Myocyte (in vitro differentiated cells): ENCODE measurements at regions not wholly inside any gene's neighbourhood (a gene's known extent, or its start where the extent isn't known, plus 50 kb on each side); places are given as distances from the start of the nearest gene placed in this dataset.
"Not testable (repeated sequence)": the region's sequence is repeated elsewhere in the genome, so short reads cannot be mapped to it uniquely, and the experiment has no call there.

Experiments
- DNase-seq: peaks from one replicate; pipeline ENCODE4 v3.0.0-alpha.2; 2012; ENCODE audit warnings: low read depth

DNA sequence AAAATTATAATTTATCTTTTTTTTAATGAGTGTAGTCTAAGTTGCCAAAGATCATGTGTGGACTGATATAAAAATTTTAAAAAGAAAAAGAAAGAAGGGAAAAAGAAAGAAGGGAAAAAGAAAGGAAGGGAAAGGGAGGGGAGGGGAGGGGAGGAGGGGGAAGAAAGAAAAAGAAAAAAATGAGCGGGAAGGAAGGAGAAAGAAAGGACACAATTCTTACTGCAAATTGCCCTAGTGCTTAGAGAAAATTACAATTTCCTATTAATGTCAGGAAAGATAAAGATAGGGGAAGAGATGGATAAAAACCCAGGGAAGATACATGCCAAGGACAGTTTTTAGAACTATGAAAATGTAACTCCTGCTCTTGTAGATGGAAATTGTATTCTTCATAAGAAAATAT, 789.7 kb upstream of the GRAMD2B start:
- no peak for DNase-seq

DNA sequence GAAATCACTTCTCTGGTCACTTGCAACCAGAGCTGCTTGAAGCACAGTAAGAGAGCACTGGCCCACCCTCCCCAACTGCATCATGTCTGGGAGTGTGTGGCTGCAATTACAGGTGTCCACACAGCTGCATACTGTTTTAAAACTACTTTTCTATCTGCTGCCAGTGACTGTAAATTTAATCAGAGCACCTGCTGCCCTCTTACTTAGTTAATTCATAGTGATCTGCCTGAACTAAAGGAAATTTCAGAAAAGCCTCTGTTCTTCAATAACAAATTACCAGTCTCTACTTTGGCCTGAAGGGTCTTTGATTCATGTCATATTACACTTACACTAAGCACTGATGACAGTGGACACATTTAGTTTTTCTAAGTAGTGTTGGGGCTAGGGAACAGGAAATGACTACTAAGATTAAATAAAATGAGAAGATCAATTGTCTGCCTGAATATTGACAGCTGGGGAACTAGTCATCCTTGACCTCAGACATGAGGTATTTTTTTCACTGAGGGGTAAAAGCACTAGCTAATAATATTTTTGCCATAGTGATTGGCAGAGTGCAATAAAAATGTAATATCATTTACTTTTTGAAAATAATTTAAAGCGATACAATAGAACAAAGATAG, 788.9 kb upstream of the GRAMD2B start:
- peak; percentile 39 for DNase-seq

DNA sequence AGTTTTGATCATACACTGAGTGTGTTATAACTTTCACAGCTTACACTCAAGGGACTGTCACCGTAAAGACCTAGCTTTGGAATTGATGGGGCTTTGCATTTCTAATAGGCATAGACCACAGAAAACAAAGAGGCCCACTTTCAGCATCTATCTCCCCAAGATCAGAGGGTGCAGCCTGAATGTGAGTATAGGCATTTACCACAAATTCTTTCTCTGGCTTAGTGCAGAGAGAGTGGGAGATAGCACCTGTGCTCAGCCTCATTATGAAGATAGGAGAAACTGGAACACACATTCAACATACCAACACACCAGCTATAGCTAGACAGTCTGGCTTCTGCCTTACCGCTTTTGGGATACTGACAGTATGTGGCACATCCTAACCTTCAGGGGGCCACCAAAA, 783.4 kb upstream of the GRAMD2B start:
- no peak for DNase-seq

DNA sequence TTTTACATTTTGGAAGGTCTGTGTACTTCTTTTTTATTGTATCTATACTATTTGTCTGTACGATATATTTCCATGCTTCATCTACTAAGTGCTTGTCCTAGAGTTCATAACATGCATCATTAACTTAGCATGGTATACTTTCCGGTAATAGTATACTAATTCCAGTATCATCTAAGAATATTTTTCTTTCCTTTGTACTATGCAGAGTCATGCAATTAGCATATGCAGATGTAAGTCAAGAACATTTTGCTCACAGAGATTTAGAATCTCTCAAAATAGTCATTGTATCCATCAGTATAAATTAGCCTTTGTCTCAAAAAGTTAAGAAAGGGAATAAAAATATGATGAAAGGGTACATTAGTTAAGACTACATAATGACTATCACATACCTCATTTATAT, 770.4 kb upstream of the GRAMD2B start:
- no peak for DNase-seq

DNA sequence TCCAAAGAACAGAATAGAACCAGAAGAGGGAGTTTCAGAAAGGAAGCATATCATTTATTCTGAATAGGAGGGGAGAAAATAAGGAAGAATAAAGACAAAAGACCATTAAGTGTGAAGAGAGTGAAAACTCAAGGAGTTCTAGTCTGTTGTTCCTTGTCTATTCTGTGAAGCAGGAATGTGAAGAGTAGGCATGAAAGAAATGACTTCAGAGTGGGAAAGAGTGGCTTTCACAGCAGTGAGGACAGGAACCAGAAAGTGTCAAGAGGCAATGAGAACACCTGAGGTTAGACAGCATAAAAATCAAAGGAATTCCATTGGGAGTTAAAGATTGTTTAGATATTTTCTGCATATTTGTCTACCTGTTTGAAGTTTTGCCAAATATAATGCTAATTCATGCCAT, 768.8 kb upstream of the GRAMD2B start:
- no peak for DNase-seq

DNA sequence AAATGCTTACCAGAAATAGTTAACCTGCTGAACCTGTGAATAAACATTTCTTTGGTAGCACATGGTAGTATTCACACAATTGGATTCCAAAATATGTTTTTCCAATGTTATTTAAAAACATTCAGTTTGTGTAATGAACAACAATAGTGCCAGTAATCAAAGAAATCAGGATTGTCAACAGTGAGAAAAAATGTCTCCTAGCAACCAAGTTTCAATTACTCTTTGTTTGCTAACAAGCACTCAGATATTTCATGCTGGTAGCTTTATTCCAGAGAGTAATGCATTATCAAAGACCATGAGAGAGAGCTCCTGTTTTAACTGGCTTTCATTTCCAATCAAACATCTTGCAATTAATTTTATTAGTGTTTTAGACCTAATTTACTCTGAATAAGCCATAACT, 768.1 kb upstream of the GRAMD2B start:
- DNase-seq = no peak

DNA sequence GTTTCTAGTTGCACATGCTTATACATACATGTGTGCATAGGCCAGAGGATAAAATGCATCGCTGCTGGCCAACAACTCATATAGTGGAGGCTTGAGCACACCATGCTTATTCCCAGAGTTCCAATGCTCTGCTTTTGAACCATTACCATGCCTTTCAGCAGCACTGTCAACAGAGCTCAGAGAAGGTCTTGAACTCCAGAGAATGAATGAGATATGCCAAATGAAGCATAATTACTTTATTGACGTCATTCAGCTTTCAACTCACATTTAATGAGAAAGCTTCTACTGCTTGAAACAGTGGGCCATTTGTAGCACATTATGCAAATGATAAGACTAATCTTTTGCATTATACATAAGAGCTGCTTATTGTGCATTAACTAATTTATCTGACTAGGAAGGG, 765.3 kb upstream of the GRAMD2B start:
- DNase-seq = no peak

DNA sequence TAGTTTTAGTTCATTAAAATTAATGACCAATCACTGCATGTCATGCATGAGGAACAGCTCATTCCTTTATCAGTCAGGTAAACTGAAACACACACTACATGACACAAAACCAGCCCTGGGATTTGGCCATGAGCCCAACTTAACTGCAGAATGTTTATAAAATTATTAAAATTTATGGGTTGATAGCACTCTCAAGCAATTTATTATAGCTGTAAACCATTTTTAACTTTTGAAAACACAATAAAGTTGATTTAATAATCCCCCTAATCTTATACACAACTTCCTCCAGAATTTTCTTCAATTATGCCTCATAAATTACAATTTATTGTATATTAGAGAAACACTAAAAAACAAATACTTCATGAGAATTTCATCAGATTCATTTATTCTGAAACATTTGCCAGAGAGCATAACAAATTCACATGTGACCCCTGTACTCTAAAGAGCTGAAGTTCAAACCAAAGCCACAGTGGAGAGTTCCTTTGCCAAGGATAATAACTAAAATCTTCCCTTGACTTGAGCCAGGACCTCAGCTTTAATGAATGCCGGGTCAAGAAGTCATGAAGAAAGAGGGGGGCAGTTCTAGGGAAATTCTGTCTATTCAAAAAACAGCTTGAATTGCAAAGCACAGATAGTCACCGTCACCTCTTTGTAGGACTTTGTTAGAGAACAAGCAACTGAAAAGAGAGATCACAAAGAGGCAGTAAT, 763.7 kb upstream of the GRAMD2B start:
- peak; percentile 57 for DNase-seq

DNA sequence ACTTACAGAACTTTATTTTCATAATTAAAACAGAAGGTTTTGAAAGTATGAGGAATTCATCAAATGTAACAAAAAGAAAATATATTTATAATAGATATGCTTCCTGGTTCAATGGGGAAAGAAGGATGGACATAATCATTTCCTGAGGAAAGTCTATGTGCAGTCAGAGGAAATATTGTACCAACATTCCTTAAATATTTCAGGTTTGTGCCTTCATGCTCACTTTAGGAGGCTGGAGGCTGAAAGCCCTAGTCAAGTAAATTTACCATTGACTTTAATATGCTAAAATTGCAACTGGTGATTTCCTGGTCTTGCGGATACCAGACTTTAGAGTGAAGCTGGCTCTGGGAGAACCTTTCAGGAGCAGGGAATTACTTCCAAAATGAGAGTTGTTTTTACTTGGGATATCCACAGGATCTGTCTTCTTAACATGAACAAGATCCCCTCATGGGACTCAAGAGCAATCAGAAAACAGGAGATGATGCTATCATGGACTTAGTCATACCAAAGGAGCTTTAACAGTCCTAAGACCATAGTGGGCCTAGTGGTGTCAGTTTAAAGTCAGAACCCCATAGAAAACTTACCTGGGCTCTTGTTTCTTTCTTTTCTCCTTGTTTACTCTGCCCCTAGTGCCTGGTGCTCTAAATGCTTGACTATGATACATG, 762.8 kb upstream of the GRAMD2B start:
- DNase-seq = no peak

DNA sequence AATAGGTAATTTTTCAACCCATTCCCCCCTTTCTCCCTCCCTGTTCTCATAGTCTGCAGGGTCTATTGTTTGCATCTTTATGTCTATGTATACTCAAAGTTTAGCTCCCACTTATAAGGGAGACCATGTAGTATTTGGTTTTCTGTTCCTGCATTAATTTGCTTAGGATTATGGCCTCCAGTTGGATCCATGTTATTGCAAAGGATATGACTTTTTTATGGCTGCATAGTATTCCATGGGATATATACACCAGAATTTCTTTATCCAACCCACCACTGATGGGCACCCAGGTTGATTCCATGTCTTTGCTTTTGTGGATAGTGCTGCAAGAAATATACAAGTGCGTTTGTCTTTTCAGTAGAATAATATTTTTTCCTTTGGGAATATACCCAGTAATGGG, 761.6 kb upstream of the GRAMD2B start:
- no peak for DNase-seq

DNA sequence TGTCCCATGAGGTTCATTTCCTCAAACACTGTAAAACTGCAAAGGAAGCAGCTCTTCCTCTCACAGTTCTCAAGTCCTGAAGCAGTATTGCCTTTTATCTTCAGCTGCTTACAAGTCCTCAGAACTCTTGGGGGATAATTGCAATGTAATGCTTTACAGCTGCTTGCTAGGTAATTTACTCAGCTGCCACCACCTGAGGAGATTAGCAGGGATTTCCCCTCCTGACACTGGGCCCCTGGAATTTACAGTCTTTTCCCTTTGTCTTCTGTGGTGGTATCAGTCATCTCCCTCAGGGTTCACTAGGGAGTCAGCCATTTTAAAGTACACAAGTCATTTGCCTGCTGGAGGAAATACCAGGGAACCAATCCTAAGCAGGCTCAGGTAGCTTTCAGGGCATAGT, 754.3 kb upstream of the GRAMD2B start:
- peak; percentile 24 for DNase-seq

DNA sequence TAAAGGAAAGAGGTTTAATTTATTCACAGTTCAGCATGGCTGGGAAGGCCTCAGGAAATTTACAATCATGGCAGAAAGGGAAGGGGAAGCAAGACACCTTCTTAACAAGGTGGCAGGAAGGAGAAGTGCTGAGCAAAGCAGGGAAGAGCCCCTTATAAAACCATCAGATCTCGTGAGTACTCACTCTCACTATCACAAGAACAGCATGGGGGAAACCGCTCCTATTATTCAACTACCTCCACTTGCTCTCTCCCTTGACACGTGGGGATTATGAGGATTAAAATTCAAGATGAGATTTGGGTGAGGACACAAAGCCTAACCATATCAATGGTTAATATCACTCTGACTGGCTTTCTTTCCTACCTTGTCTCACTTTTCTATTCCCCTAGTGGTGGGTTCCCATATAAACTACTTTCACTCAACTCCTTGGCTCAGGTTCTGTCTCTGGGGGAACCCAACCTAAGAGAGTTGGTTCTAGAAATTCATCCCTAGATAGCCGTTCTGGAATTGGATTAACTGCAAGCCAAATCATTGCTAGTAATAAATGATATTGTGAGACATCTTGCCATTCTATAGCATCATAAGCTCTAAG, 749.8 kb upstream of the GRAMD2B start:
- DNase-seq = no peak

DNA sequence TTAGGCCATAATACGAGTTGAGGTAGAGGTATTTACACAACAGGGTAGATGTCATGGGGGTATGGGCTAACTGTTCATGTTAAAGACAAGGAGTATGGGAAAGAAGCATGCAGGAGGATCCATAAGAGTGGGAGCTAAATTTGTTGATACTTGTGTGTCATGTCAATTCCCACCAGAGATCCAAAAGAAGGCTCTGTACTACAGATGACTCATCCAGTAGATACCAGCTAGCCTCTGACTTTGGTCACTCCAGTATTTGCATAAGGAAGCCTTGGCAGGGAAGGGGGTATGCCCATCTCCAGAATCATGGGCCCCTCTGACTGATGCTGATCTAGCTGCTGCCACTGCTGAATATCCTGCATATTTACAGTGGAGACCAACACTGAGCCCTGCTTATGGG, 743.7 kb upstream of the GRAMD2B start:
- DNase-seq = peak; percentile 19

DNA sequence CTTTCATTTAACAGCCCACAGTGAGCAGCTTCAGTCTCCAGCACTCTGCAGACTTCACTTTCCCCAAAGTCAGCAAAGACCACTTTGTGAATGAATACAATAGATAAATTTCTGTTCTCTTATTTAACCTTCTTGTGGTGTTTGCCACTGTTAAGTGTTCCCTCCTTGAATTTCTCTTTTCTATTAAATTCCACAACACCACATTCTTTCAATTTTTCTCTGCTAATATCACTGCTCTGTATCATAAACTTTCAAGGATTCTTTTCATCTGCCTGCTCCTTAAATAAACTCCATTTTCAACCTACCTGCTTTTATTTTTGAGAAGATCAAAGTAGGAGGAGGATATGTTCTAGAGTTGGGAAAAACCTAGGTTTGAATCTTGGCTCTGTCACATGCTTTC, 739.5 kb upstream of the GRAMD2B start:
- DNase-seq = no peak

DNA sequence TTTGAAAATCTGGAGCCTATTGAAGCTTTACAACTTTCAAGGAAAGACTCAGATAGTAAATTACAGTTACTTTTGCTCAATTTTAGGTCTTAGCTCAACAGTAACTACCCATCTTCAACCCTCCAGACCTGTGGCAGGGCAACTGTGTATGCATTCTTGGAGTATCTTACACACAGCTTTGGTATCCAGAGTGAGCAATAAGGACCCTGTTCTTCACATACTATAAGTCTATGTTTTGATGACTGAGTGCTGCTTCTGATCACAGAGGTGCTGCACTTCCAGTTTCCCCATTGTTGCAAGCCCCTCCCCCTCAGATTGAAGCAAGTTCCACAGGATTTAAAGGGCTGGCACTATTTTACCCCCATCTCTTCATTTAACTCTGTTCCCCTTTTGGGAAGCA, 737.4 kb upstream of the GRAMD2B start:
- no peak for DNase-seq

DNA sequence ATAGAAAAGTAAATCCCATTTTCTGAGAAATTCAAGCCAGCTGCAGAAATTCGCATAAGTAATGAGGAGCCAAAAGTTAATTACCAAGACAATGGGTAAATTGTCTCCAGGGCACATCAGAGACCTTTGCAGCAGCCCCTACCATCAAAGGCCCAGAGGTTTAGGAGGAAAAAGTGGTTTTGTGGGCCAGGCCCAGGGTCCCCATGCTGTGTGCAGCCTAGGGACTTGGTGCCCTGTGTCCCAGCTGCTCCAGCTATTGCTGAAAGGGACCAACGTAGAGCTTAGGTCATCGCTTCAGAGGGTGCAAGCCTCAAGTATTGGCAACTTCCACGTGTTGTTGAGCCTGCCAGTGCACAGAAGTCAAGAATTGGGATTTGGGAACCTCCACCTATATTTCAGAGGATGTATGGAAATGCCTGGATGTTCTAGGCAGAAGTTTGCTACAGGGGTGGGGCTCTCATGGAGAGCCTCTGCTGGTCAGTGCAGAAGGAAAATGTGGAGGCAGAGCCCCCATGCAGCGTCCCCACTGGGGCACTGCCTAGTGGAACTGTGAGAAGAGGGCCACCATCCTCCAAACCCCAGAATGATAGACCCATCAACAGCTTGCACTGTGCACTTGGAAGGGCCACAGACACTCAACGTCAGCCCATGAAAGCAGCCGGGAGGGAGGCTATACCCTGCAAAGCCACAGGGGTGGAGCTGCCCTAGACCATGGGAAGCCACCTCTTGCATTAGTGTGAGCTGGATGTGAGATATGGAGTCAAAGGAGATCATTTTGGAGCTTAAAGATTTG, 731.3 kb upstream of the GRAMD2B start:
- DNase-seq = not testable (repeated sequence)

DNA sequence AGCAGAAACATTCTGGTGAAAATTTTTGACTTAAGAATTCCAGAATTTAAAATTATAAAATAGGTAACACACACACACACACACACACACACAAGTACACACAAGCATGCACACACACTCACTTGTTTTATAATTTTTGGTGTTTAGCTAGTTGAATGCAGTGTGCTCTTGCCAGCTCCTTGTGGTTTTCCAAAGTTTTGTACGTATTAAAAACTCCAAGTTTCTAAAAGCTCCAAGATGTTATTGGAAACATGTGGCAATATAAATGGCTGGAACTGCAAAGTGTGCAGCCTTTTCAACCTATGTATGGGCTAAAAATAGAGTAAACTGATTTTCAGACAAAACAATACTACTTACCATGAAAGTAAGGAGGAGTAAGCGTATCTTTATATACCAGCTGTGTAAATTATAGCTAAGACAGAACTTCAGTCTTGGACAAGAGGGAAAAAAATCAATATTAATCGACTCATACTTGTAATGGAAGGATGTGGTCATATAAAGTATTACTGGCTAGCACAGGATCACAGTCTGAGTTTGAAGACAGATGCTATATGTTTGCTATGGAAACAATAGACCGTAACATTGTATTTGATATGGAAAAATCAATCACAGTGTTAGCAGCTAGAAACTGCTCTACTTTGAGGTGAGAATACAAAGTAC, 727.1 kb upstream of the GRAMD2B start:
- DNase-seq = no peak

DNA sequence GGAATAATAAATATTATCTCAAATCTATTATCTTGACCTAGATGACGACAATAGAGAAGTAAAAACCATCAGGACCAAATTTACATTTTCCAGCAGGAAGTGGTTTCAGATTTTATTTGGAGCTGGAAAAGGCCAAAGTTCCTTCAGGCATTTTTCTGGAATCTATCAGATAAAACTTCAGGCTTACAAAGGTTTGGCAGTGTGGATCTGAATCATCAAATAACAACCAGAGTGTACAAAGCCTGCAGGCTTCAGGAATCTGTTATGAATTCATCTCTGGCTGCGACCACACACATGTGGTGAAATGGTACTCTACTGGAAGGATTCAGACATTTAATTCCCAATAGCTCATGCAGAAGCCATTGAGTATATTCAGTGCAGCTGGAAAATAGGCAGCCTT, 726.4 kb upstream of the GRAMD2B start:
- peak; percentile 70 for DNase-seq

DNA sequence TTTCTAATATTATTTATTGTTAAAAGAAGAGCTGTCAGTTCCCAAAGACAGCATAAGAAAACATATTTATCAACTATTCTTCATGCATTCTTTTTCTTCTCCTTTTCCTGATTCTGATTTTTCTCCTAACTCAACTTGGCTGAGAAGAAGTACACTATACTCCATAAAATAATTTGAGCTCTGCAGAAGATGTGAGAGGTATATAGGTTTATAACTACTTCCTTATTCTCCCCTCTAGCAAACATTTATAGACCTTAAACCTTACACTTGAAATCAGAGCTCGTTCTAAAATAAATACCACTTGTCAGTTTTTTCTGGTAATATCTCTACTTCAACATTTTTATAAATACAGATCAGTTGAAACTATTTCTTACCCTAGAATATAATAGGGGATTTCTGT, 724.8 kb upstream of the GRAMD2B start:
- no peak for DNase-seq

DNA sequence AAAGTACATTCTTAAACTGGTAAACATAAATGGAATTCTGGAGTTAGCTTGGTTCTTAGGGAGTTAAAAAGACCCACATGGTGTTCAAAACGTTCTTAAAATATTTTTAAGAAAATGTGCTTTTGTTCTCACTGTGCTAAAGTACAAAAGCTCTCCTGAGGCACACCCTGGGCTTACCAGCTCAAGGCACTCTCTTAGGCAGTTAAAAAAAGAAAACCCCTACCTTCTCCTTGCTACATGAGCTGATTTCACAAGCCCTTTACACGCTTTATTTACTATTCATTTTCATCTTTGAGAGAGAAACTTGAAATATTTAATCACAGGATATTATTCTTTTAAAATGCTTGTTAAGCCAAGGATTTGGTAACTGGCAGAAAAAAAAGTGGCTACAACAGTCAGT, 723.3 kb upstream of the GRAMD2B start:
- no peak for DNase-seq

DNA sequence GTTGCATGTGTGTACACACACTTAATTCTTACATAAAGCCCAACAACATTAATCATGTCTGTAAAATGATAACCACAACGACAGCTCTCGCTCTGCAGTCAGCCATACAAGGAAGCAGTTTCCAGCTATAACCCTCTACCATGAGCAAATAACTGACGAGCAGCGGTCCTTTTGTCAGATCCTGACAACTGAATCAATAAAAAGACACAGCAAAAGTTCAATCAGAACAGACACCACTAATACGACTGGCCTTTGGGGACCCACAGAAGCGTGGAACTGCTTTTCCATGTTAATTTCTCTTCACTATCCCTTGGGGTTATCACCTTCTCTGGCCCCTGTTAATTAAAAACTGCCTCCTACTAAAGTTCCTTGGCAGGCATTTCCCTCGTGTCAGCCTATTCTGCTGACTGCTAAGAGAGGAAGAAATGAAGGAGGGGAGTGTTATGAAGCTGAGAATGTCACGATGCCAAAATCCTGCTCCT, 722.8 kb upstream of the GRAMD2B start:
- peak; percentile 50 for DNase-seq
